Fibroblast of mammary gland (primary cell): ENCODE measurements at regions not wholly inside any gene's neighbourhood (a gene's known extent, or its start where the extent isn't known, plus 50 kb on each side); places are given as distances from the start of the nearest gene placed in this dataset.

ENCODE experiments used
- DNase-seq: peaks from one replicate; pipeline ENCODE4 v3.0.0-alpha.2; 2010; ENCODE audit warnings: low read depth
- H3K4me3 ChIP-seq: 2 replicates; pipeline ENCODE4 v1.5.1; 2011; ENCODE audit warnings: low read depth, mild to moderate bottlenecking, low read length, moderate library complexity; ENCODE audit not compliant: control insufficient read depth
- CTCF ChIP-seq: conservative IDR thresholded peaks from 2 replicates; pipeline ENCODE4 v1.5.1; 2011; ENCODE audit warnings: low read depth, low read length, inconsistent platforms; ENCODE audit not compliant: control insufficient read depth, insufficient read depth

- no peak for TF ChIP-seq CTCF
- no peak for DNase-seq
These were observed 447.6 kb upstream of the NETO1 start for GRCh38 chr18:73315381-73315780.

GRCh38 chr18:73313476-73313875 is 445.7 kb upstream of the NETO1 start:
- no peak overlapping the region for H3K4me3 ChIP-seq
- no peak for DNase-seq
- no peak for TF ChIP-seq CTCF

More at GRCh38 chr18:73315381-73315780, 447.6 kb upstream of the NETO1 start:
- no peak overlapping the region for H3K4me3 ChIP-seq

GRCh38 chr18:73296686-73297085 is 428.9 kb upstream of the NETO1 start:
- DNase-seq, result no peak

GRCh38 chr18:73292156-73292555 is 424.4 kb upstream of the NETO1 start:
- DNase-seq, result no peak
- no peak overlapping the region for H3K4me3 ChIP-seq
- TF ChIP-seq CTCF, result no peak

More at GRCh38 chr18:73296686-73297085, 428.9 kb upstream of the NETO1 start:
- H3K4me3 ChIP-seq, result no peak overlapping the region
- TF ChIP-seq CTCF, result no peak

- no peak for TF ChIP-seq CTCF
- DNase-seq, result no peak
- no peak overlapping the region for H3K4me3 ChIP-seq
These were observed 421.0 kb upstream of the NETO1 start for GRCh38 chr18:73288813-73289212.

- no peak for TF ChIP-seq CTCF
- H3K4me3 ChIP-seq, result no peak overlapping the region
- no peak for DNase-seq
These were observed 418.8 kb upstream of the NETO1 start for GRCh38 chr18:73286584-73286983.

- TF ChIP-seq CTCF, result no peak
- peak; percentile 34 for DNase-seq
- H3K4me3 ChIP-seq, result no peak overlapping the region
These were observed 416.0 kb upstream of the NETO1 start for GRCh38 chr18:73283788-73284187.
